Hepatocyte (in vitro differentiated cells): ENCODE measurements at regions not wholly inside any gene's neighbourhood (a gene's known extent, or its start where the extent isn't known, plus 50 kb on each side); places are given as distances from the start of the nearest gene placed in this dataset.

Source experiments
- DNase-seq: peaks from one replicate; pipeline ENCODE4 v3.0.0-alpha.2; 2016; ENCODE audit warnings: low spot score
- H2AFZ ChIP-seq: fragments of 200-600 bp; sonication (generic); 2 replicates; pipeline ENCODE4 v1.6.0; 2016; ENCODE audit warnings: antibody characterized with exemption, mild to moderate bottlenecking
- H3K27ac ChIP-seq: fragments of 200-600 bp; sonication (generic); 2 replicates; pipeline ENCODE4 v1.5.1; 2016; ENCODE audit warnings: mild to moderate bottlenecking
- H3K27me3 ChIP-seq: fragments of 200-600 bp; sonication (generic); 2 replicates; pipeline ENCODE4 v1.6.1; 2016
- H3K36me3 ChIP-seq: fragments of 200-600 bp; sonication (generic); replicated peaks from 2 replicates; pipeline ENCODE4 v1.5.1; 2016; ENCODE audit warnings: low read depth; ENCODE audit not compliant: insufficient read depth
- H3K4me1 ChIP-seq: fragments of 200-600 bp; sonication (generic); 2 replicates; pipeline ENCODE4 v1.5.1; 2016; ENCODE audit warnings: mild to moderate bottlenecking, moderate library complexity; ENCODE audit not compliant: insufficient read depth
- H3K4me2 ChIP-seq: fragments of 200-600 bp; sonication (generic); 2 replicates; pipeline ENCODE4 v1.6.0; 2016
- H3K4me3 ChIP-seq: fragments of 200-600 bp; sonication (generic); 2 replicates; pipeline ENCODE4 v1.5.1; 2016; ENCODE audit warnings: mild to moderate bottlenecking
- H3K79me2 ChIP-seq: fragments of 200-600 bp; sonication (generic); 2 replicates; pipeline ENCODE4 v1.6.0; 2017; ENCODE audit warnings: mild to moderate bottlenecking
- H3K9me2 ChIP-seq: fragments of 200-600 bp; sonication (generic); replicated peaks from 2 replicates; pipeline ENCODE4 v1.6.0; 2017; ENCODE audit warnings: mild to moderate bottlenecking; ENCODE audit not compliant: insufficient read depth
- H3K9me3 ChIP-seq: fragments of 200-600 bp; sonication (generic); 2 replicates; pipeline ENCODE4 v1.5.1; 2016; ENCODE audit warnings: low read depth, mild to moderate bottlenecking
- H4K20me1 ChIP-seq: fragments of 200-600 bp; sonication (generic); 2 replicates; pipeline ENCODE4 v1.6.0; 2016; ENCODE audit warnings: mild to moderate bottlenecking; ENCODE audit not compliant: insufficient read depth, poor library complexity, severe bottlenecking
- CTCF ChIP-seq: fragments of 200-600 bp; sonication (generic); IDR thresholded peaks from 2 replicates; pipeline ENCODE4 v1.5.1; 2016; ENCODE audit warnings: antibody characterized with exemption, mild to moderate bottlenecking; ENCODE audit not compliant: poor library complexity
- EZH2 ChIP-seq: fragments of 200-600 bp; sonication (generic); IDR thresholded peaks from 2 replicates; pipeline ENCODE4 v1.6.1; 2016; ENCODE audit warnings: antibody characterized with exemption, mild to moderate bottlenecking, borderline replicate concordance
- EZH2phosphoT487 ChIP-seq: fragments of 200-600 bp; sonication (generic); IDR thresholded peaks from one replicate; pipeline ENCODE4 v1.6.1; 2018; ENCODE audit warnings: antibody characterized with exemption, mild to moderate bottlenecking, low read depth, moderate library complexity; ENCODE audit not compliant: unreplicated experiment, severe bottlenecking
- whole genome bisulfite sequencing: methylation state at CpG from one replicate; pipeline ENCODE4 v1.1.6; 2016; ENCODE audit warnings: low lambda C conversion rate; ENCODE audit errors: missing lambda C conversion rate; 5-methylcytosine and 5-hydroxymethylcytosine counted together

- 59% methylated on average over 8 of the region's 8 CpGs for WGBS
- Histone ChIP-seq H3K4me2 (no peak overlapping the region), H3K27ac (peak overlapping the region; percentile 23), H3K4me1 (peaks cover 4% of the 10 kb centered on the region), H3K36me3 (no peaks in the 10 kb centered on the region), H2AFZ (no peak overlapping the region), H3K79me2 (no peaks in the 10 kb centered on the region), H3K4me3 (no peak overlapping the region), H4K20me1 (no peaks in the 10 kb centered on the region), H3K27me3 (no peaks in the 10 kb centered on the region), H3K9me2 (no peaks in the 10 kb centered on the region), H3K9me3 (no peaks in the 10 kb centered on the region)
- no peak for TF ChIP-seq CTCF
- no peak for TF ChIP-seq EZH2phosphoT487
- no peak for TF ChIP-seq EZH2
- DNase-seq: no peak
Observed at GRCh38 chr9:13939701-13940490, 374.0 kb downstream of the NFIB start.

GRCh38 chr9:13939134-13939533 lies 374.8 kb downstream of the NFIB start:
- Histone ChIP-seq H3K79me2 (no peaks in the 10 kb centered on the region), H3K36me3 (no peaks in the 10 kb centered on the region), H4K20me1 (no peaks in the 10 kb centered on the region), H3K4me1 (peaks cover 4% of the 10 kb centered on the region), H3K9me3 (no peaks in the 10 kb centered on the region), H2AFZ (no peak overlapping the region), H3K9me2 (no peaks in the 10 kb centered on the region), H3K4me2 (no peak overlapping the region), H3K27me3 (no peaks in the 10 kb centered on the region), H3K27ac (peak overlapping the region; percentile 23), H3K4me3 (no peak overlapping the region)
- WGBS: 45% methylated on average over 1 of the region's 1 CpG
- TF ChIP-seq CTCF (no peak), EZH2phosphoT487 (no peak), EZH2 (no peak)
- peak; percentile 24 for DNase-seq

- no peak overlapping the region for H3K4me3 ChIP-seq
- 92% methylated on average over 3 of the region's 3 CpGs for WGBS
- no peak overlapping the region for H3K4me2 ChIP-seq
- no peaks in the 10 kb centered on the region for H3K9me3 ChIP-seq
- no peak overlapping the region for H2AFZ ChIP-seq
- H4K20me1 ChIP-seq: no peaks in the 10 kb centered on the region
- H3K36me3 ChIP-seq: no peaks in the 10 kb centered on the region
- no peaks in the 10 kb centered on the region for H3K4me1 ChIP-seq
- no peak overlapping the region for H3K27ac ChIP-seq
- H3K9me2 ChIP-seq: no peaks in the 10 kb centered on the region
- H3K27me3 ChIP-seq: no peaks in the 10 kb centered on the region
- no peak for DNase-seq
- TF ChIP-seq EZH2 (no peak), EZH2phosphoT487 (no peak), CTCF (no peak)
- no peaks in the 10 kb centered on the region for H3K79me2 ChIP-seq
Observed at GRCh38 chr9:13934416-13934815, 379.5 kb downstream of the NFIB start.
